IMR-90 (cell line): ENCODE measurements at regions not wholly inside any gene's neighbourhood (a gene's known extent, or its start where the extent isn't known, plus 50 kb on each side); places are given as distances from the start of the nearest gene placed in this dataset.

Experiments
- CEBPB ChIP-seq: IDR thresholded peaks from 2 replicates; pipeline ENCODE4 v1.6.1; 2012; ENCODE audit warnings: low read depth, low read length, improper control_type of control experiment
- CHD1 ChIP-seq: IDR thresholded peaks from 2 replicates; pipeline ENCODE4 v1.6.1; 2012; ENCODE audit warnings: low read depth, low read length, improper control_type of control experiment
- CTCF ChIP-seq: conservative IDR thresholded peaks from 2 replicates; pipeline ENCODE4 v1.5.1; 2012; ENCODE audit warnings: mild to moderate bottlenecking, low read depth, low read length, improper control_type of control experiment
- MAFK ChIP-seq: IDR thresholded peaks from 2 replicates; pipeline ENCODE4 v1.6.1; 2012; ENCODE audit warnings: low read depth, low read length, improper control_type of control experiment
- POLR2A ChIP-seq: IDR thresholded peaks from 2 replicates; pipeline ENCODE4 v1.6.1; 2012; ENCODE audit warnings: mild to moderate bottlenecking, low read depth, low read length
- SMC3 ChIP-seq: fragments of 150-350 bp; IDR thresholded peaks from 2 replicates; pipeline ENCODE4 v1.6.1; 2016; ENCODE audit warnings: low read depth, mild to moderate bottlenecking, antibody characterized with exemption, low read length, moderate library complexity
- USF2 ChIP-seq: fragments of 150-350 bp; IDR thresholded peaks from 2 replicates; pipeline ENCODE4 v1.6.1; 2017; ENCODE audit warnings: mild to moderate bottlenecking, antibody characterized with exemption, low read length, low read depth

- TF ChIP-seq POLR2A, result no peak
- TF ChIP-seq SMC3, result no peak
- no peak for TF ChIP-seq CTCF
- no peak for TF ChIP-seq CEBPB
- TF ChIP-seq MAFK, result no peak
- TF ChIP-seq USF2, result no peak
- TF ChIP-seq CHD1, result no peak
Measured at GRCh38 chr14:76575108-76575507, 186.2 kb upstream of the VASH1 start.
